ENCODE measurements at regions not wholly inside any gene's neighbourhood (a gene's known extent, or its start where the extent isn't known, plus 50 kb on each side); places are given as distances from the start of the nearest gene placed in this dataset.
A peak's percentile ranks its signal among the peaks of the same experiment; 100 is the strongest.

DNA sequence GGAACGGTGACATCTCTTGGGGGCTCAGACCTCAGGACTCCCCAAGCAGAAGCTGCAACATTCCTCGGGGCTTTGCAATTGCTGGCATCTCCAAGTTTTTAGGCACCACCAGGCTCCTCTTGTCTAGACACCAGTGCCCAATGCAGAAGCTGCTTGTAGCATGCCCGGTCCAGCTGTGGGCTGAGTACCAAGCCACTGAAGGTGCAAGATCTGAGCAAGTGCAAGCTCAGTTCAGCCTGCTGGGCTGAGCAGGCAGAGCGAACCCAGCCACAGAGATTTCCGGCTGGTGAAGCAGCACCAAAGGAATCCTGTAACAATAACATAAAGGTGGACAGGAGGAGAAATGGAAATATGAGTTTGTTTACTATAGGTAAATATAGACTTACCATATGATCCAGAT is 995.4 kb upstream of the B3GALT2 start (continued):
- TF ChIP-seq ISL1 (CRISPR knock-in tag; IDR thresholded peaks at IDR 0.05): no peak

DNA sequence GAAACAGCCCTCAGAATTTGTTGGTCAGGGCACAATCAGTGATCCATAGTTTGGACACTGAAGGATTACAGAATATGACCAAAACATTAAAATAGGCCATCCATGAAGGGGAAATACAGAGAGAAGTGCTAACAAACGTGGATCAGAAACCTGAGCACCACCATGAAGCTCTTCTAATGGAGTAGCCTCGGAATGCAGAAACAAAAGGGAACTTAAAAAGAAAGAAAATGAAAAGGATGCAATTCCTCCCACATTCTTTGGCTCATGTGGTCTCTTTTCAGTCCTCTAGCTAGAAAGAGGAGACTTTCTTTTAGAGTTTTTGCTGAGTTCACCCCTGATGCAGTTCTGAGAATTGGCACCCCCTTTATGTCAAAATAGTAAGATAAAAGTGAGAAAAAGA is 989.8 kb upstream of the B3GALT2 start:
- no peak for TF ChIP-seq TOX (CRISPR knock-in tag; IDR thresholded peaks at IDR 0.05; ENCODE audit: borderline replicate concordance)
- TF ChIP-seq ZNF8 (CRISPR knock-in tag; IDR thresholded peaks at IDR 0.05): no peak
- no peak for TF ChIP-seq PATZ1 (CRISPR knock-in tag; IDR thresholded peaks at IDR 0.05; ENCODE audit: borderline replicate concordance)
- no peak for TF ChIP-seq ARNTL (CRISPR knock-in tag; IDR thresholded peaks at IDR 0.05; ENCODE audit: borderline replicate concordance, low read depth)
- TF ChIP-seq ZC3H10 (CRISPR knock-in tag; IDR thresholded peaks at IDR 0.05): no peak
- TF ChIP-seq GLIS3 (CRISPR knock-in tag; IDR thresholded peaks at IDR 0.05): no peak
- no peak for TF ChIP-seq POU6F1 (CRISPR knock-in tag; IDR thresholded peaks at IDR 0.05; ENCODE audit: borderline replicate concordance, low read depth)
- no peak for TF ChIP-seq CREB5 (CRISPR knock-in tag; IDR thresholded peaks at IDR 0.05; ENCODE audit: low read depth)
- no peak for TF ChIP-seq TCF4 (CRISPR knock-in tag; IDR thresholded peaks at IDR 0.05; ENCODE audit: borderline replicate concordance)
- TF ChIP-seq CSDC2 (CRISPR knock-in tag; IDR thresholded peaks at IDR 0.05): no peak
- no peak for TF ChIP-seq BACH2 (CRISPR knock-in tag; IDR thresholded peaks at IDR 0.05; ENCODE audit: borderline replicate concordance)
- TF ChIP-seq, protein P1, sequence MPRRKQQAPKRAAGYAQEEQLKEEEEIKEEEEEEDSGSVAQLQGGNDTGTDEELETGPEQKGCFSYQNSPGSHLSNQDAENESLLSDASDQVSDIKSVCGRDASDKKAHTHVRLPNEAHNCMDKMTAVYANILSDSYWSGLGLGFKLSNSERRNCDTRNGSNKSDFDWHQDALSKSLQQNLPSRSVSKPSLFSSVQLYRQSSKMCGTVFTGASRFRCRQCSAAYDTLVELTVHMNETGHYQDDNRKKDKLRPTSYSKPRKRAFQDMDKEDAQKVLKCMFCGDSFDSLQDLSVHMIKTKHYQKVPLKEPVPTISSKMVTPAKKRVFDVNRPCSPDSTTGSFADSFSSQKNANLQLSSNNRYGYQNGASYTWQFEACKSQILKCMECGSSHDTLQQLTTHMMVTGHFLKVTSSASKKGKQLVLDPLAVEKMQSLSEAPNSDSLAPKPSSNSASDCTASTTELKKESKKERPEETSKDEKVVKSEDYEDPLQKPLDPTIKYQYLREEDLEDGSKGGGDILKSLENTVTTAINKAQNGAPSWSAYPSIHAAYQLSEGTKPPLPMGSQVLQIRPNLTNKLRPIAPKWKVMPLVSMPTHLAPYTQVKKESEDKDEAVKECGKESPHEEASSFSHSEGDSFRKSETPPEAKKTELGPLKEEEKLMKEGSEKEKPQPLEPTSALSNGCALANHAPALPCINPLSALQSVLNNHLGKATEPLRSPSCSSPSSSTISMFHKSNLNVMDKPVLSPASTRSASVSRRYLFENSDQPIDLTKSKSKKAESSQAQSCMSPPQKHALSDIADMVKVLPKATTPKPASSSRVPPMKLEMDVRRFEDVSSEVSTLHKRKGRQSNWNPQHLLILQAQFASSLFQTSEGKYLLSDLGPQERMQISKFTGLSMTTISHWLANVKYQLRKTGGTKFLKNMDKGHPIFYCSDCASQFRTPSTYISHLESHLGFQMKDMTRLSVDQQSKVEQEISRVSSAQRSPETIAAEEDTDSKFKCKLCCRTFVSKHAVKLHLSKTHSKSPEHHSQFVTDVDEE (CRISPR knock-in tag; IDR thresholded peaks at IDR 0.05): no peak
- no peak for TF ChIP-seq CSRNP3 (CRISPR knock-in tag; IDR thresholded peaks at IDR 0.05)
- TF ChIP-seq ISL1 (CRISPR knock-in tag; IDR thresholded peaks at IDR 0.05): no peak
- no peak for TF ChIP-seq PPARA (CRISPR knock-in tag; IDR thresholded peaks at IDR 0.05; ENCODE audit: borderline replicate concordance)
- no peak for TF ChIP-seq SNAI2 (CRISPR knock-in tag; IDR thresholded peaks at IDR 0.05)
- TF ChIP-seq ZFP3 (CRISPR knock-in tag; IDR thresholded peaks at IDR 0.05): no peak
- TF ChIP-seq ESRRG (CRISPR knock-in tag; IDR thresholded peaks at IDR 0.05): no peak
- no peak for ATAC-seq

DNA sequence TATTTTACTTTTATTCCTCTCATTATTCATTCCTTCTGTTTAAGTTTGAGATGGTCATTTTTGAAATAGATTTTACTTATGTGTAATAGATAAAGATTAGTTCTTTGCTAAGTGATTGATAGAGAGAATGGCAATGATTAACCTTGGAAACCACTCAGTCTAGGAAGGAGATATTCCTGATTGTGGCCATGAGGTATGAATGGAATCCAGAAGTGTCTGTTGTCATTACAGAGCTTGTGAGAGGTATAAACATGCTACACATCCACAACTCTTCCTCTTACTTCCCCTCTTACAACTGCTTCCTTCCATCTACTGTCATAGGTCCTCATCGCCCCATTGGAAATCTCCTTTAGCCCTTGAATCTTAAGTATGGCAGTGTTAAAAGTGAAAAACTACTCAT is 988.8 kb upstream of the B3GALT2 start:
- ATAC-seq: peak; percentile 89
- TF ChIP-seq PATZ1 (CRISPR knock-in tag; IDR thresholded peaks at IDR 0.05; ENCODE audit: borderline replicate concordance) (no peak), ESRRG (CRISPR knock-in tag; IDR thresholded peaks at IDR 0.05) (no peak), BACH2 (CRISPR knock-in tag; IDR thresholded peaks at IDR 0.05; ENCODE audit: borderline replicate concordance) (no peak), ZFP30 (CRISPR knock-in tag; IDR thresholded peaks at IDR 0.05) (no peak), ZNF565 (CRISPR knock-in tag; conservative IDR thresholded peaks at IDR 0.05; ENCODE audit: low read depth) (no peak), ARNTL (CRISPR knock-in tag; IDR thresholded peaks at IDR 0.05; ENCODE audit: borderline replicate concordance, low read depth) (no peak), ZFP3 (CRISPR knock-in tag; IDR thresholded peaks at IDR 0.05) (no peak), ZNF8 (CRISPR knock-in tag; IDR thresholded peaks at IDR 0.05) (no peak), RARB (CRISPR knock-in tag; IDR thresholded peaks at IDR 0.05) (no peak)
